HG02981 (cell line): ENCODE measurements at regions not wholly inside any gene's neighbourhood (a gene's known extent, or its start where the extent isn't known, plus 50 kb on each side); places are given as distances from the start of the nearest gene placed in this dataset.
"Not testable (repeated sequence)": the region's sequence is repeated elsewhere in the genome, so short reads cannot be mapped to it uniquely, and the experiment has no call there.

Source experiments
- ATAC-seq: cut with Tn5 transposase; IDR thresholded peaks from one replicate; pipeline ENCODE4 v1.9.1; 2021; ENCODE audit warnings: mild to moderate bottlenecking, moderate library complexity; ENCODE audit not compliant: unreplicated experiment

- ATAC-seq = no peak
Observed at GRCh38 chr6:27593861-27594260, 121.0 kb upstream of the ZNF184 start.

- no peak for ATAC-seq
Observed at GRCh38 chr6:27593200-27593818, 120.4 kb upstream of the ZNF184 start.

- peak; percentile 93 for ATAC-seq
Observed at GRCh38 chr6:27592481-27593199, 119.7 kb upstream of the ZNF184 start.

GRCh38 chr6:27591699-27592480, 119.0 kb upstream of the ZNF184 start:
- ATAC-seq = no peak

GRCh38 chr6:27585316-27585715, 112.4 kb upstream of the ZNF184 start:
- ATAC-seq = not testable (repeated sequence)

- ATAC-seq = no peak
Observed at GRCh38 chr6:27584326-27584725, 111.4 kb upstream of the ZNF184 start.

GRCh38 chr6:27582928-27583725, 110.2 kb upstream of the ZNF184 start:
- no peak for ATAC-seq

- no peak for ATAC-seq
Observed at GRCh38 chr6:27579973-27580372, 107.1 kb upstream of the ZNF184 start.

GRCh38 chr6:27577922-27578321, 105.0 kb upstream of the ZNF184 start:
- ATAC-seq = no peak

- no peak for ATAC-seq
Observed at GRCh38 chr6:27575594-27576361, 102.9 kb upstream of the ZNF184 start.

- ATAC-seq = no peak
Observed at GRCh38 chr6:27568226-27568897, 95.5 kb upstream of the ZNF184 start.

GRCh38 chr6:27565839-27566779, 93.2 kb upstream of the ZNF184 start:
- ATAC-seq = no peak

GRCh38 chr6:27562027-27562410, 89.1 kb upstream of the ZNF184 start:
- ATAC-seq = no peak

GRCh38 chr6:27558028-27558724, 85.3 kb upstream of the ZNF184 start:
- ATAC-seq = no peak

GRCh38 chr6:27556406-27556805, 83.5 kb upstream of the ZNF184 start:
- no peak for ATAC-seq

GRCh38 chr6:27553123-27553904, 80.4 kb upstream of the ZNF184 start:
- peak; percentile 72 for ATAC-seq

GRCh38 chr6:27551607-27552006, 78.7 kb upstream of the ZNF184 start:
- no peak for ATAC-seq
